HL-60/S4 (cell line): ENCODE measurements at regions not wholly inside any gene's neighbourhood (a gene's known extent, or its start where the extent isn't known, plus 50 kb on each side); places are given as distances from the start of the nearest gene placed in this dataset.

Experiments
- in situ Hi-C: fragments of 300-500 bp; cut with MboI; formaldehyde crosslinking; loops from 2 replicates; pipeline ENCODE4 v1.14.3; 2022; ENCODE audit warnings: low sequenced_read_pairs

DNA sequence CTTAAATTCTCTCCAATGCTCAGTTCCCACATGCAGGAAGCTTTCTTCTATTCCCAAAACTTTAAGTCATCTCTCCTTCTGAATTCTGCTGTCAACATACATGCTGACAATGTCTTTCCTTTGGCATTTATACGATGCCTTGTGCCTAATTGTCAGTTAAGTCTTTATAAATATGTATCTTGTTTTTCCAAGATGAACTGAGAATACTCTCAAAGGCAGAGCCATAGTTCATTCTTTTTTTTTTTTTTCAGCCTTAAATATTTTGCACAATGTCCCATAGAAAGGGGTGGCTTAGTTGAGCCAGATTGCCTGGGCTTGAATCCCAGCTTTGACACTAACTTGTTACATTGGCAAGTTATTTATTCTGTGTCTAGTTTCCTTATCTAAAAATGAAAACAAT lies 210.6 kb downstream of the QDPR start:
- in situ Hi-C loops = no loop called here

DNA sequence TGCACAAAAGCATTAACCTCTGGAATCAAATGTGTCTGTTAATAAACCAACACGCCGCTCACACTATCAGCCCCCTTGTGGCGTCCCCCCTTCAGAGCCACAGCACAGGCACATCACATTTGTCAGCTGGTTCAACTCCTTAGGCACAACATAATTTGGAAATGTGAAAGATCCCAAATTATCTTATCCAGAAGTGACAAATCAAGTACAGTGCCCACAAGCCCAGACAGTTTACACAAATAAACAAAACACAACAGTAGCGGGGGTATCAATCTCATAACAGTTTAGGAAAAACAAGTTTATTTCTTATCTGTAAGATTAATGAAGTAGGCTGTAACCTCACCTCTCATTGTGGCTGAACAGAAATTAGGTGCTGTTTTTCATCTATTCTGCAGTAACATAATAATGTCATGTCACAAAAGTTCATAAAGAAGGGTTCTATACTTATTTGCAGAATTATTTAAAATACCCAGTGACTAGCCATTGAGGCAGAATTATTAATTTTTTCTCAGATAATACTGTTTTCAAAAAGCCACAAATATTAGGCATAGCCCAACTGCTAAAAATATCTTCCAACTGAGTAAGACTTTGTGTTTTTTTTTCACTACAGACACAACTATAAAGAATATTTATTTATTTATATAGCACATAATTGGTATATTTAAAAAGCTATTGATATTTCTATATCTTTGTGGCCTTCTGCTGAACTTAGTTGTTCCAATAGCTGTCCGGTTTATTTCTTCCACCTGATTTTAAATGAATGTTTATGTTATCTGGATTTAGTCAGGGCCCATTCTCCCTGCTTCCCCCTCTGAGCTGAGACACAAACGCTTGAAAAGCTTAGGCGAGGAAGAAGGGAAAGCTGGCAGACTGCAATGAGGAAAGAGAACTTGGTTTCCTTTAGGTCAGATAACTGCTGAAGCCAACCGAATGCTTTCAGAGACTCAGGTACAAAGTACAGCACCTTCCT lies 214.7 kb downstream of the QDPR start:
- in situ Hi-C loops = no loop called here

DNA sequence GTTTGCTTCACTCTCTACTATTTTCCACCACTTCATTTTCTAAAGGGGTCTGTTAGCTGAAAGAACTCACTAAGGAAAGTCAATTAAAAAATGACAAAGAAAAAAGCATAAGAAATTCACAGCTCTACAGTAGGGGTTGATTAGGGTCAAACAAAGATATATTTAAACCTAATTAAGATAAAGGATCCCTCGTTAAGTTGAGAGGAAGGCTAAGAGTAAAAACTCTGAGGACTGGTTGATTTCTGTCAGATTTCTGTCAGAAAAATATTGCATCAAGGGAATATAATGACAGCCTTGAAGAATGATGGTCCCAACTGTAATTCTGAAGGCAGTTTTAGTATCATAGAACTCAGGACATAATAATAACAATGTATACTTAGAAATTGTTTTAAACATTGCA lies 218.0 kb downstream of the QDPR start:
- in situ Hi-C loops = no loop called here

DNA sequence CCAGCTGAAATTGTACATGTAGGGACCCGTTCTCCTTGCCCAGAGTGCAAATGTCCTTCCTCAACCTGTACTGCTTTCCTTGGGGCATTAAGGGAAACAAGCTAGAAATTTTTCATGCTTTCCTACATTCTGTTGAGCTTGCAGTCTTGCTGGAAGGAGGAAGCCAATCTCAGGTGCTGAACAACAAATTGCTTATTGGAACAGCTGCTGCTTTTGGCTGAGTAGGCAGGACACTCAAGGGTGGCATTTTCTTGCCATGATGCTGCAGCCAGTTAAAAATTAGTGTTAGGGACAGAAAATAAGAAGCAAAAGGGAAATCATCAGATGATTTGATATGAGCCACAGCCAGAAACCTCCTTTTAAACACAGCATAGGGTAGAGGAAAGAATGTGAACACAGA lies 223.7 kb downstream of the QDPR start:
- in situ Hi-C loops = no loop called here

DNA sequence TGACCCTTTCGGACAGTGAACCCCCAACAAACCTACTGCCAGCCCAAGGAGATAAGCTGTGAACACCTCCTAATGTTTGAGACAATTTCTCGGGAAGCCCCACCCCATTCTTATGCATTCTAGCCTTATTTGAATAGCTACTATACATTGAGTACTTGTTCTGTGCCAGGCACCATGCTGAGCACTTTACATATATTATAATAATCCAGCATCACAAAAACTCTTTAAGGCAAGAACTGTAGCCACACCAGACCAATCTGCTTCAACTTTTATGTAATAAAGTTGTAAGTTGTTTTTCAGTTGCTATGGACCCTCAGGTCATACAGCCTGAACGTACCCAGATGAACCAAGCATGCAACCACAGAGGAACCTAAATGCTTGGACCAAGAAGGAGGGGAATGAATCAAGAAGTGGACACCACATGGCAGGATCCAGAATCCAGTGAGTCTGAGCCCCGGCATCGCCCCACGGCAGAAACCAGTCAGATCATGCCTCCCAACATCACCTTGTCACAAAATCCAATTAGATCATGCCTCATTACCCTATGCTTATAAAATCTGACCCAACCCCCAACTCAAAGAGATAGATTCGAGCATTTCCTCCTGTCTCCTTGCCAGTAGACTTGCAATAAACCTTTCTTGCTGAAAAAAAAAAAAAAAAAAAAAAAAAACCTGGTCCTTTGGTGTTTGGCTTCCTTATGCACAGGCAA lies 225.0 kb downstream of the QDPR start:
- in situ Hi-C loops = no loop called here

DNA sequence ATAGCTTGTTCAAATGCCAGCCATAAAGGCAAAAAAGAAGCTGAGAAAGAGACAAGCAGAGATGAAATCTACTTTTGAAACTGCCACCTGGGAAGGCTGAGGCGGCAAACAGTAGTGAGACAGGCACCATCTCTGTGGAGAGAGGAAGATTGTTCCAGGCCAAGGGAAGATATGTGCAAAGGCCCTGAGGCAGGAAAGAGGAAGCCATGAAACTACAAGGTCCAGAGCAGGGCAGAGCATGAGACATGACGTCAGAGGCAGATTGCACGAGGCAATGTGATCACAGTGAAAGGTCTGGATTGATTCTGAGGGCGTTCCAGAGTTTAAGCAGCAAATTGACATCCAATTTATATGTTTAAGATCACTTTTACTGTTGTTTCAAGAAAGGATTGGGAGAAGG lies 226.1 kb downstream of the QDPR start:
- in situ Hi-C loops = no loop called here

DNA sequence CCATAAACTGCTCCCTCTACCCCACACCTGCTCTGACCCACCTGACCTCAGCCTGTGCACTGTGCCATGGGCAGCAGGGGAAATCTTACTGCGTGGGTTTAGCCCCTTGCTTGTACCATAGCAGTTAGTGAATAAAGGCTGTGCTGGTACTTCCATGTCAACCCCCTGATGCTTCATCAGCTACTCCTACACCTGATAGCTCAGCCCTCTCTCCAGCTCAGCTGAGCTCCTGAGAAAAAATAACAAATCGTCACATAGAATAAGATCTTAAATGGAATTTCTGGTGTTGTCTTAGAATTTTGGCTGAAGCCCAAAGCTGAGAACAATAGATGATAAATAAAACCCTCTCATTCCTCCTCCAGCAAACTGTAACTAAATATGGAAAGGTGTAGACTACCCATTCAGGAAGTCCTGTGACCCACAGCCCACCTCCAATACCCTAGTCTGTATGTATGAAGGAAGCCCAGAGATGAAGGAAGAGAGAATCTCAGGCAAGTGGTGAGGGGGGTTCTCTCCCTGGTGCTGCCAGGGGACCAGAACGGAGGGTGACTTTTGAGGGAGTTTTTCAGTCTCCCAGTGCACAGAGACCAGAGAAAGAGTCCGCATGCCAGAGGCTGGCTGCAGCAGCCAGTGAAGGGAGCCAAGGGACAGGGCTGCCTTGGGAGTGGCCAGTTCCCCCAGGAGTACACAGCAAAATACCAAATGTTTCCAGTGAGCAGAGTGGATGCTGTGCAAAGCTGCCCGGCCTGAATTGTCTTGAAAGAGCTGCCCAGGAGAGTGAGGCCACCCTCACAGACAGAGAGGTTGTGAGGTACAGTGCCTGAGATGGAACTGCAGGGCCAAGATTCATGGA lies 227.3 kb downstream of the QDPR start:
- in situ Hi-C loops = no loop called here

DNA sequence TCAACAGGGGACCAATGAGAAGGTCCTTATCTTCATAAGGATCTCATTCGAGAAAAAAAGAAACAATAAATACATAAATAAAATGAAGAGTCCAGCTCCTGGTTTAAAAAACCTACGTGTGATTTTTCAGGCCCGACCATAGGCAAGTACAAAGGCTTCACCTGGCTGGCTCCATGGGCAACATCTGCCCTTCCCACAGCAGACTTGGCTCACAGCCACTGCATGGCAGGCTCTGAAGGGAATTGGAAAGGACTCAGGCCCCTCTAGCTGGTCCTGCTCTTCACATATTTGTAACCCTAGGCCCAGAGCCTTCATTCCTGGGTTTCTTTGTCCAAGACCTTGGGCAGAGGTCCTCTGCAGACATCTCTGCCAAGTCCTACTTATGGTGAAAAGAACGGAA lies 228.1 kb downstream of the QDPR start:
- in situ Hi-C loops = no loop called here

DNA sequence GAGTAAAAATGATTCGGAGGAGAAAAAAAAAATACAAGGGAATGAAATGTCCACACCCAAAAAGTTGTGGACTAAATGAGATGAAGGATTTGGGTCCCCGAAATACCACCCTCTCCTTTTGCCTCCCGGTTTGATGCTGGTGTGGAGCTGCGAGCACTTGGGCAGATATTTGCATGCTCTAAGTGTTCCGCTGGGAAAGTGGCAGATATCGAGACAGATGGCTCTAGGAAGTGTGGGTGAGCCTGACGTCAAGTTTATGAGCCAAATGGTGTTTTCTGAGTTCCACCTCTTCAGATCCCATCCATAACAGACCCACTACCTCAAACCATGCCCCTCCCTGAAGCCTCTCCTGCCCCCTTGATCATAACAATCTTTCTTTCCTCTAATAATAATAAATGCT lies 228.6 kb downstream of the QDPR start:
- in situ Hi-C loops = no loop called here

DNA sequence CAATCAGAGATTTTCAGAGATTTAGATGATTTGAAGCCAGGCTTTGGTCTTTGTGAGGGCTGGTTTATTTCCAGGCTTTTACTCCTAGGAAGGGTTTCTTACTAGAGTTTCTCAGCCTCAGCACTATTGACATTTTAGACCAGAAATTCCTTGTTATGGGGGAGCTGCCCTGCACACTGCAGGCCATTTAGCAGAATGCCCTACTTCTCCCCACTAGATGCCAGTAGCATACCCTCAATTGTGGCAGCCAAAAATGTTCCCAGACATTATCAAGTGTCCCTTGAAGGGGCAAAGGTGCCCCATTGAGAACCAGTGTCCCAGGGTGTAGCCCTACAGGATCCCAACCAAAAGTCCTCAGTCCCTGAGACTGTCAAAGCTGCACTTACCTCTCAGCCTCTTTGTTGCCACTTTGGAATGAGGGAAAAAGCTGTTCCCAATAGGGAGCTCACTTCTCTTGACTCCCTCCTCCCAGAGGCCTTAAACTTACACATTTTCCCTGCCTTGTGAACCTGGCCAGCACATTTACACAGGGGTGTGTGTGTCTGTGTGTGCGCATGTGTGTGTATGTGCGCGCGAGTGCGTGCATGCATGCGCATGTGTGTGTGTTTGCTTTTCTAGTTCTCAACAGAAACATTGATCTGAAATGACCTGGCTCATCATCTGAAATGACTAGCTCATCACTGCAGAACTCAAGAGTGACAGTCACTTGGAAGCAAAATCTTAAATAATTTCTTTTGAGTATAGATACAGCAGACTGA lies 231.4 kb downstream of the QDPR start:
- in situ Hi-C loops = no loop called here

DNA sequence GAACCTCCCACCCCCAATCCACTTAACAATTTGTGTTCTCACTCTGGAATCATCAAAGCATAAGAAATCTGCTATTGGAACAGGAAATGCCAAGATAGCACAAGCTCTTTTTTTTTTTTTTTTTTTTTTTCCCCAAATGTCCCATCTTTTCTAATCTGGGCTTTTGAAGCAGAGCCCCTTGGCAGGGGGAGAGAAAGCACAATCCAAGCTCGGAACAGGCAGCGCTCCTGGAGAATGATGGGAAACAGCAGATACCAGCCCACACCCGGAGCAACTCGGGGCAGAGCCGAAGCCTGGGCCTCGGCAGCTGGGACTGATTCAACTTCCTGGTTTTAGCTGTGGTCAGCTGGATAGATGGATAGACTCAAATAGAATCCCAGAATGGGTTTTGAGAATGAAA lies 235.1 kb downstream of the QDPR start:
- in situ Hi-C loops = no loop called here

DNA sequence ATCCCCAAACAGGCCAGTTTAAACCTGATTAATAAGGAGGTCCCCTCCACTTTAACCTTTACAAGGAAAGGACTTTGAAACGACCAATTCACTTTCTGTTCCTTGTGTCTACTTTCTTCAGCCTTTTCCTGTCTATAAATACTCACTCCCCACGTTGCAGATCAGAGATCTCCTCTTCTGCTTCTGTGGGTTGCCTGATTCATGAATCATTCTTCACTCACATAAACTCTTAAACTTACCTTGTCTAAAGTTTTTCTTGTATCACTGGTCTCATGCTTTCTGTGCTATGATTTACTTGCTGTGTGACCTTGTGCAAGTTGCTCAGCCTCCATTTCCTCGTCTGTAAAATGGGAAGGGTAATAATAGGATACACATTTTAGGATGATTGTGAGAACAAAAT lies 236.1 kb downstream of the QDPR start:
- in situ Hi-C loops = no loop called here

DNA sequence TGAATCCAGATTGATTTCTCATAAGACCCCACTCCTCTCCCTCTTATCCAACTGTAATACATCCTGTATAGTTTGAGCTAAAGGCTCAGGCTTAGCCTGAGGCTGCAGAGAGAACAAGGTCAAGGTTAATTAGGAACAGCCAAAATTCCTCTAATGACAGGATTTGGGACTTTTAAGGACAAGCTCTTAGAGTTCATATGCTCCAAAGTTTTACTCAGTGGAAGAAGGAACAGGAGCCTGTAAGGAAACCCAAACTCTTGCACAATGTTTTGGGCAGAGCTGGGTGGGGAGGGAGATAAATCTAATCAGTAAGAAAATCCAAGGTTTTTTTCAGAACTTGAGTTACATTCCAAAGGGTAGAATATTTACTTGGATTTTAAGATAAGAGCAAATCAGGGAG lies 238.8 kb downstream of the QDPR start:
- in situ Hi-C loops = no loop called here

DNA sequence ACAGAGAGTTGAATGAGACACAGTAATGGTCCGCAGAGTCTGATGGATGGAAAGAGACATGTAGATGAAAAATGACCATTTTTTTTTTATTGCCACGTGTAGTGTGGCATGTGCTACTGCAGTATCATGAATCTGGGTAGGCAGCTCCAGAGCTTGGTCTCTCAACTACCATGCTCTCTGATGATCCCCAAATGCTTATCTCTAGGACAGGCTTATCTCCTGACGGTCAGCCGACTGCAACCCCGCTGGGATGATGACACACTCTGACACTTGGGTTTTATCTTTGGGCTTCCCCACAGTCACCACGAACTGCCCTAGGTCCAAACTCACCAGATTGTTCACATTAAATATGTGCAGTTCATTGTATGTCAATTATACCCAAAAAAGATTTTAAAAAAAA lies 239.7 kb downstream of the QDPR start:
- in situ Hi-C loops = no loop called here

DNA sequence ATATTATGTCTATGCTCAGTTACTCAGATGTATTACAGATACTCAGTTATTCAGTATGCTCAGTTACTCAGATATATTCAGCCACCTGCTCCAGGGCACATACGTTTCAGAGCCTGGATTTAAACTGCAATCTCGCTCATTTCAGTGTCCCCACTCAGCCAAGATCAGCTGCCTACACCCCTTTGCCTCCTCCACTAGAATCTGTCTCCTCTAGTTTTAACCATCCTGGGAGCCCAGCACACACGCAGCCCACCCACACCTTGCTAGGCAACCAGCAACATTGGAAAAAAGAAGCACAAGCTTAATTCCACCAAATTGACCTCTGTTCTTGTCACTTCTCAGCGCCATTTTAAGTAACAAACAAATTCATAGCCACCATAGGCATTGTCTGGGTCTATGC lies 246.2 kb downstream of the QDPR start:
- in situ Hi-C loops = no loop called here

DNA sequence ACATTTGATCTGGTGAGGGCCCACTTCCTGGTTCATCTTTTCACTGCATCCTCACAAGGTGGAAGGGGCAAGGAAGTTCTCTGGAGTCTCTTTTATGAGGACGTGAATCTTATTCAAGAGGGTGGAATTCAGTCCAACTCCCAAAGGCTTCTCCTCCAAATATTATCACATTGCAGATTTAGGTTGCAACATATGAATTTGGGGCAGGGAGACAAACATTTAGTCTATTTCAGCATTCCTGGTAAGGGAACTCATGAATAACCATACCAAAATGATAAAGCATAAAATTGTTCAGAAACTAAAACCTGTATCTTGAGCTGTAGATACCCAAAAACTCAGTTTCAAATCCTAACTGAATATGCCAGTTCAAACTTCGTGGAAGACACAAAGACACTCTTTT lies 246.8 kb downstream of the QDPR start:
- in situ Hi-C loops = no loop called here

DNA sequence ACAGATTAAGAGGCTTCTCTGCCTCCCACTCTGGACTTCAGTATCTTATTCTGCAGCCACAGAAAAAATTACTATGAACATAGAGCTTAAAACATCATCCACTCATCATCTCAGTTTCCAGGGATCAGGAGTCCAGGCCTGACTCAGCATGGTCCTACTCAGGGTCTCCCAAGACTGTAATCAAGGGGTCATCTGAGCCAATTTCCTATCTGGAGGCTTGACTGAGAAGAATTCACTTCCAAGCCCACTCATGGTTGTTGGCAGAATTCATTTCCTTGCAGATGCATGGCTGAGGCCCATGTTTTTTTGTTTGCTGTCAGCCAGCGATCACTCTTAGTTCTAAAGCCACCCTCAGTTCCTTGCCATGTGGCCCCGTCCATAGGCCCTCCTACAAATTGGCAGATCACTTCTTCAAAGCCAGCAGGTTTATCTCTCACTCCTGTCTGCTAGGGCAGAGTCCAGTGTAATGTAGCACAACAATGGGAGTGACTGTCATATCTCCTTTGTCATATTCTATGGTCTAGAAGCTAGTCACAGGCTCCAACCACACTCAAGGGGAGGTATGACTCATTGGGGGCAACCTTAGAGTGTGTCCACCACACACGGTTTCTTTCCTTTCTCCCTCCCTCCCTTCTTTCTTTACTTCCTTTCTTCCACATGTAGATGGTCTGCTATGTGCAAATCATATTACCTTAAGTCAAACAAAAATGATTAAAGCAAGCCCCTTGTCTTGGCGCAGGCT lies 251.6 kb downstream of the QDPR start:
- in situ Hi-C loops = no loop called here

DNA sequence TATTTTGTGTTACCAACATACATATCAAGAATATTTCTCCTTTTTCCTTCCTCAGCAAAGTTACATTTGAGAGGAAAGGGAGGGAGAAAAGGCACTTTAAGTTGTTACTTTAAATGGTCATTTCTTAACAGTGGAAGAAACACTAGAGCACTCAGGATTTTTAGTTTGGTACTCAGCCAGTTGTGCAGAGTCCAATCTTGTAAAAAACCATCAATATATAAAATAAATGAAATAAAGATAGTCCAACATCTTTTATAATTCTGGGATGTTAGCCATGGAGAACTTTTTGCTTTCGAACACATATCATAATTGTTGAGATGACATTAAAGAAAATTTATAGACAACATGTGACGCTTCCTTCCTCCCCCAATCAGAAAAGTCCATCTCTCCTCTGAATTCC lies 253.8 kb downstream of the QDPR start:
- in situ Hi-C loops = no loop called here

DNA sequence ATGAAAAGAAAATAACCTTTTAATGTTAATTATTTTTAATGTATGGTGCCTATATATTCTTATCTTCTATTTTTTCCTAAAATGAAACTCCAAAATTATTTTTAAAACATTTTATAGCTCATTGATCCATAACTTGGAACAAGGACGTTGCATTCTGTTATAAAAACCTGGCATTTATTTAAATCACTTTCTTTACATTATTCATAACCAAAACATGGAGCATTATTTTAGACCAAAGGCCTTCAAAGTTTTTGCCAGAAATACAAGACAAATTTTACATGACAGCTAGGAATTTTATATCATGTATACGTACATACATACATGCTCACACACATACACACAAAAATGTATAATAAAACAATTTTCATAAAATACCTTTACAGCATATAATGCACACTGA lies 259.8 kb downstream of the QDPR start:
- in situ Hi-C loops = no loop called here

DNA sequence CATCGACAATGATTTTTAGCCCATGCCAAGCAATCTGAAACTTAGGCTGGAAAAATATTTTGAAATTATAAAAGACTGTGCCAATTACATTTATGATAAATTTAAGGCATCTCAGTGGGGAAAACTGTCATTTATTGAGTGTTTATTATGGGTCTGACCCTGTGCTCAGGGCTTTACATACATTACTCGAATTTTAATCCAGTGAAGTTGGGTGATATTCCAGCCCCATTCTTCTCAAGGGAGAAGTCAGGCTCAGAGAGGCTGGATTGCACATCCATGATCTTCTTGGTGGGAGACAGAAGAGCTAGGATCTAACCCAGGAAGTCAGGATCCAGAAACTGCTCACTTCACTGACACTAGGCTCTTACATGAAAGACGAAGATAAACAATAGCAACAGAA lies 260.8 kb downstream of the QDPR start:
- in situ Hi-C loops = no loop called here
